ENCODE measurements at regions not wholly inside any gene's neighbourhood (a gene's known extent, or its start where the extent isn't known, plus 50 kb on each side); places are given as distances from the start of the nearest gene placed in this dataset.

DNA sequence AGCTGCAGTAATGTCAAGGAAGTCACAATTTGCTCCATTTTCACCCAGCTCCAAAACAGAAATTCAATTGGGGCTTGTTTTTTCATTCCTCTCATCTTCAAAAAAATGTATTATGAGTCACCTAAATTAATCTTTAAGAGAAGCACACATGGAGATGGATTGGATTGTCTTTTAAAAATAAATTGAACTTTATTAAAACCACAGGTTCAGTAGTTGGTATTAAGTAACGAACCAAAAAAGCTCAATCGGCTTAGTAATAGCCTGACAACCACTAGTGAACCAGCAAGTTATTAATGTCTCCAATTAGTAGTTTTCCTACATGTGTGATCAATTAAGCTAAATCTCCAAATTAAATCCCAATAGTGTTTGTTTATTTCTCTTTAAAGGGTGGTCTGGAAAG, 283.5 kb upstream of the GIMD1 start:
- Histone ChIP-seq H3K9me2 (replicated peaks; ENCODE audit: insufficient read depth, low read length) (no peaks in the 10 kb centered on the region), H3K79me2 (ENCODE audit: low read length) (no peaks in the 10 kb centered on the region), H3K9ac (ENCODE audit: low read length) (no peak overlapping the region), H3K27ac (ENCODE audit: low read length) (no peak overlapping the region), H3K4me2 (ENCODE audit: low read depth, low read length, poor library complexity, severe bottlenecking) (no peak overlapping the region), H3K4me3 (ENCODE audit: low read length) (no peak overlapping the region), H4K20me1 (ENCODE audit: insufficient read depth, low read depth, low read length) (no peaks in the 10 kb centered on the region), H3K4me1 (ENCODE audit: low read length) (no peaks in the 10 kb centered on the region), H3K36me3 (ENCODE audit: insufficient read depth, low read length) (no peaks in the 10 kb centered on the region), H3K27me3 (ENCODE audit: low read length) (no peaks in the 10 kb centered on the region), H2AFZ (ENCODE audit: low read length) (no peak overlapping the region), H3K9me3 (ENCODE audit: low read length) (no peaks in the 10 kb centered on the region)
- DNase-seq: no peak

DNA sequence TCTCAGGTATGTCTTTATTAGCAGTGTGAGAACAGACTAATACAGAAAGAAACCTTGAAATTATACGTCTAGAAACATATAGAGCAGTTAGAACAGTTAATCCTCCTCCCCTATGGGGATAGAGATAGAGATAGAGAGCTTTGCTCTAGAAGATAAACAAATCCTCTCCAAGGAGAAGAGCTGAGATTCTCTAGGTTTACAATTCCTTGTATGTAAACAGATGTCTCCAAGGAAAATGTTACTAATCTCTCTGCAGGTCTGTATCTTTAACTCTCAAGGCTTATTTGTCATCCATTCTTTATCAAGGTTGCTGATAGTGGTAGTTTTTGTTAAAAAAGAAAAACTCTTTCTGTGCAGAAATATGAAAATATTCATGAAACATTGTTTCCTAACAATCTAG, 282.1 kb upstream of the GIMD1 start:
- H3K27ac ChIP-seq (ENCODE audit: low read length): no peak overlapping the region
- H3K9ac ChIP-seq (ENCODE audit: low read length): no peak overlapping the region
- H3K4me2 ChIP-seq (ENCODE audit: low read depth, low read length, poor library complexity, severe bottlenecking): no peak overlapping the region
- H3K79me2 ChIP-seq (ENCODE audit: low read length): no peaks in the 10 kb centered on the region
- no peak overlapping the region for H2AFZ ChIP-seq (ENCODE audit: low read length)
- no peaks in the 10 kb centered on the region for H3K9me3 ChIP-seq (ENCODE audit: low read length)
- H3K36me3 ChIP-seq (ENCODE audit: insufficient read depth, low read length): no peaks in the 10 kb centered on the region
- no peaks in the 10 kb centered on the region for H3K4me1 ChIP-seq (ENCODE audit: low read length)
- no peaks in the 10 kb centered on the region for H3K9me2 ChIP-seq (replicated peaks; ENCODE audit: insufficient read depth, low read length)
- no peaks in the 10 kb centered on the region for H3K27me3 ChIP-seq (ENCODE audit: low read length)
- no peak for DNase-seq
- H3K4me3 ChIP-seq (ENCODE audit: low read length): no peak overlapping the region
- H4K20me1 ChIP-seq (ENCODE audit: insufficient read depth, low read depth, low read length): no peaks in the 10 kb centered on the region

DNA sequence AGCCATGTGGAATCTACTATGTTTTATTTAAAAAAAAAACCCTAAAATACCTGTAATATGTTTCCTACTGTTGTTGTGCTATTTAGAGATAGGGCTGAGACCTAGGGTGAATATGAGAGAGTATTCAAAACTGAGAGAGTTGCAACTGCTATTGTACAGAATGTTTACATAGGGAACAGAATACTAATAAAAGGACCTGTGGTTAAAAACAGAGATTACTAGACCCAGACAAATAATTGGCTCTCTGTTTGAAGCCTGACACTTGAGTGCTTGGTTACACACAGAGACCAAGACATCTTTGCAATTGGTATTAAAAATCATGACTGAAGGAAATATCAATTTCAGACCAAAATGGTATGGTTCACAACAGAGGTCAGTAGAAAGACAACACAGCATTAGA, 278.9 kb upstream of the GIMD1 start:
- Histone ChIP-seq H3K79me2 (ENCODE audit: low read length) (no peaks in the 10 kb centered on the region), H4K20me1 (ENCODE audit: insufficient read depth, low read depth, low read length) (no peaks in the 10 kb centered on the region), H3K9ac (ENCODE audit: low read length) (no peak overlapping the region), H3K9me2 (replicated peaks; ENCODE audit: insufficient read depth, low read length) (no peaks in the 10 kb centered on the region; the same call in 1 of the 2 replicates), H3K27ac (ENCODE audit: low read length) (no peak overlapping the region), H3K27me3 (ENCODE audit: low read length) (no peaks in the 10 kb centered on the region), H3K4me3 (ENCODE audit: low read length) (no peak overlapping the region), H3K9me3 (ENCODE audit: low read length) (no peaks in the 10 kb centered on the region), H3K4me1 (ENCODE audit: low read length) (no peaks in the 10 kb centered on the region), H3K4me2 (ENCODE audit: low read depth, low read length, poor library complexity, severe bottlenecking) (no peak overlapping the region), H3K36me3 (ENCODE audit: insufficient read depth, low read length) (no peaks in the 10 kb centered on the region), H2AFZ (ENCODE audit: low read length) (no peak overlapping the region)
- no peak for DNase-seq

DNA sequence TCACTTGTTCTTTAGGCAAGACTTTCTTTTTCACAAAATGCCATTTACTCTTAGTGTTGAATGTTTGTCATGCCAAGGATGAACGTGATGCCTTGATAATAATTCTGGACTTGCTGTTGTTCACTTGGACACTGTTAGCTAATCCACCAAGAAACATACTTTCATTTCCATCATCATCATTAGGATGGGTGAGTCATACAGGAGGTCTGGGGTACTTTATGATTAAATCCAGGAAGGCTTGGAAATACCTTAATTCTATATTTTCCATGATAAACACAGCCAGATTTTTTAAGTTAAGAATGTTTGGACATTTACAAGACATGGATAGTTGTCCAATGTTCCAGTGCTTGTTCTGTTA, 260.7 kb upstream of the GIMD1 start:
- H3K27me3 ChIP-seq (ENCODE audit: low read length): no peaks in the 10 kb centered on the region
- no peak overlapping the region for H3K9ac ChIP-seq (ENCODE audit: low read length)

DNA sequence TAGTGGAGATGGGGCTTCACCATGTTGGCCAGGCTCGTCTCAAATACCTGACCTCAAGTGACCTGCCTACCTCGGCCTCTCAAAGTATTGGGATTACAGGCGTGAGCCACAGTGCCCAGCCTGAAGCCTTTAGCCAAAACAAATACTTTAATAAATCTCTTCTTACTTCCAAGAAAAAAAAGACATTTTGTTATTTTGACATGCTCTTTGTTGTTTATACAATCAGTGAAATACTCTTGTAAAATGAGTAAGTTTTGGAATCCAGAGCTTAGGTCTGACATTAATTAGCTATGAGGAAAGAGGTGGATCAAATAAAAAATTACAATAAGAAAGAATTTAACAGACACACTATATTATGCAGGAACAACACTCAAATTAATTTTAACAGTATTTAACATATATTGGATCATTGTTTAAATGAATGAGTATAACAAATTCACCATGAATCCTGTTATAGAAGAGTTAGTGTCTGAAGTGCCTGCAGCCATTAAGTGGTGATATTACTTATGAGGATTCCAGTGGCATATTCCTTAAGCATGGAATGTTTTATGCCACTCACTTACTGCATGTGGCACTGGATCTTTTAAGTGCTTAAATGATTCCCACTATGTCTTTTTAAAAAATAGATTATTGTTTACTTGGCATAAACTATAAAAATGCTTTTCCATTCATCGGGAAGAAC, 260.1 kb upstream of the GIMD1 start:
- Histone ChIP-seq H3K9me3 (ENCODE audit: low read length) (no peaks in the 10 kb centered on the region), H4K20me1 (ENCODE audit: insufficient read depth, low read depth, low read length) (no peaks in the 10 kb centered on the region), H3K9ac (ENCODE audit: low read length) (no peak overlapping the region), H3K27ac (ENCODE audit: low read length) (no peak overlapping the region), H3K4me3 (ENCODE audit: low read length) (no peak overlapping the region), H3K4me1 (ENCODE audit: low read length) (no peaks in the 10 kb centered on the region), H3K4me2 (ENCODE audit: low read depth, low read length, poor library complexity, severe bottlenecking) (no peak overlapping the region), H3K36me3 (ENCODE audit: insufficient read depth, low read length) (no peaks in the 10 kb centered on the region), H2AFZ (ENCODE audit: low read length) (no peak overlapping the region), H3K27me3 (ENCODE audit: low read length) (no peaks in the 10 kb centered on the region), H3K79me2 (ENCODE audit: low read length) (no peaks in the 10 kb centered on the region), H3K9me2 (replicated peaks; ENCODE audit: insufficient read depth, low read length) (no peaks in the 10 kb centered on the region)
- DNase-seq: no peak

More for the DNA sequence above, 260.7 kb upstream of the GIMD1 start:
- Histone ChIP-seq H4K20me1 (ENCODE audit: insufficient read depth, low read depth, low read length) (no peaks in the 10 kb centered on the region), H3K9me2 (replicated peaks; ENCODE audit: insufficient read depth, low read length) (no peaks in the 10 kb centered on the region), H3K4me2 (ENCODE audit: low read depth, low read length, poor library complexity, severe bottlenecking) (no peak overlapping the region), H3K9me3 (ENCODE audit: low read length) (no peaks in the 10 kb centered on the region), H3K4me3 (ENCODE audit: low read length) (no peak overlapping the region), H3K4me1 (ENCODE audit: low read length) (no peaks in the 10 kb centered on the region), H3K27ac (ENCODE audit: low read length) (no peak overlapping the region), H2AFZ (ENCODE audit: low read length) (no peak overlapping the region), H3K36me3 (ENCODE audit: insufficient read depth, low read length) (no peaks in the 10 kb centered on the region), H3K79me2 (ENCODE audit: low read length) (no peaks in the 10 kb centered on the region)
- DNase-seq: no peak

- H3K4me1 ChIP-seq (ENCODE audit: low read length): no peaks in the 10 kb centered on the region
Measured at GRCh38 chr4:106627051-106627450, 258.5 kb upstream of the GIMD1 start.

DNA sequence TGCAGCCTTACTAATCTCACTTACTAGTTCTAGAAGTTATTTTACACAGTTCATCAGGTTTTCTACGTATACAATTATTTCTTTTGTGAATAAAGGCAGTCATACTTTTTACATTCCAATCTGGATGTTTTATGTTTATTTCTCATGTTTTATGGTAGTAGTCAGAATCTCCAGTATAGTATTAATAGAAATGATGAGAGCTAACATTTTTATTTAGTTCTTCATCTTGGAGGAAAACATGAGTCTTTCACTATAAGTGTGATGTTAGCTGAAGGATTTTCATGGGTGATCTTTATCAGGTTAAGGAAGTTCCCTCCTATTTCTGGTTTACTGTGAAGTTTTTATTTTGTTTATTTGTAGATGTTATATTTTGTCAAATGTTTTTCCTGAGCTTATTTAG, 256.1 kb upstream of the GIMD1 start:
- DNase-seq: no peak
- Histone ChIP-seq H3K27me3 (ENCODE audit: low read length) (no peaks in the 10 kb centered on the region), H3K9ac (ENCODE audit: low read length) (no peak overlapping the region), H3K36me3 (ENCODE audit: insufficient read depth, low read length) (no peaks in the 10 kb centered on the region), H3K4me3 (ENCODE audit: low read length) (no peak overlapping the region), H4K20me1 (ENCODE audit: insufficient read depth, low read depth, low read length) (no peaks in the 10 kb centered on the region), H3K79me2 (ENCODE audit: low read length) (no peaks in the 10 kb centered on the region), H3K27ac (ENCODE audit: low read length) (no peak overlapping the region), H3K9me3 (ENCODE audit: low read length) (no peaks in the 10 kb centered on the region), H3K4me1 (ENCODE audit: low read length) (no peaks in the 10 kb centered on the region), H2AFZ (ENCODE audit: low read length) (no peak overlapping the region), H3K4me2 (ENCODE audit: low read depth, low read length, poor library complexity, severe bottlenecking) (no peak overlapping the region), H3K9me2 (replicated peaks; ENCODE audit: insufficient read depth, low read length) (no peaks in the 10 kb centered on the region)

More at GRCh38 chr4:106627051-106627450, 258.5 kb upstream of the GIMD1 start:
- H3K9ac ChIP-seq (ENCODE audit: low read length): no peak overlapping the region
- no peaks in the 10 kb centered on the region for H3K9me3 ChIP-seq (ENCODE audit: low read length)
- no peaks in the 10 kb centered on the region for H3K27me3 ChIP-seq (ENCODE audit: low read length)
- H2AFZ ChIP-seq (ENCODE audit: low read length): no peak overlapping the region
- no peaks in the 10 kb centered on the region for H3K9me2 ChIP-seq (replicated peaks; ENCODE audit: insufficient read depth, low read length)
- DNase-seq: no peak
- H3K27ac ChIP-seq (ENCODE audit: low read length): no peak overlapping the region
- H3K36me3 ChIP-seq (ENCODE audit: insufficient read depth, low read length): no peaks in the 10 kb centered on the region
- no peak overlapping the region for H3K4me2 ChIP-seq (ENCODE audit: low read depth, low read length, poor library complexity, severe bottlenecking)
- no peaks in the 10 kb centered on the region for H3K79me2 ChIP-seq (ENCODE audit: low read length)
- no peak overlapping the region for H3K4me3 ChIP-seq (ENCODE audit: low read length)
- no peaks in the 10 kb centered on the region for H4K20me1 ChIP-seq (ENCODE audit: insufficient read depth, low read depth, low read length)

DNA sequence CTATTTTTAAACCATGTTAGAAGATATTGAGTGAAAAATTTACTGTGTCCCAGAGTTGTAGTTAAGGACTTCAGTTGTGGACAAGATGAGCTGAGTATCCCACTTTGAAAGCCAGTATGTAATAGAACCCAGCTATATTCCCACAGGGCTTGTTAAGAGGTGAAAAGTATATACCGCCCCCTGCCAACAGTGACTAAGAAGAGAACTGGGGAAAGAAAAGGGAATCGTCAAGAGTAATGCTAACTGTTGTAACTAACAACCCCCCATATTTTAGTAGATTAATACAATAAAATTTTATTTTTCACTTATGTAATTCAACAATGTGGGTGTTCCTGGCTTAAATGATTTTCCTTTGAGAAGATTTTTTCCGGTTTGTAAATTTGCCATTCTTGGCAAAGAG, 250.4 kb upstream of the GIMD1 start:
- Histone ChIP-seq H3K9me3 (ENCODE audit: low read length) (no peaks in the 10 kb centered on the region), H3K4me2 (ENCODE audit: low read depth, low read length, poor library complexity, severe bottlenecking) (no peak overlapping the region), H3K36me3 (ENCODE audit: insufficient read depth, low read length) (no peaks in the 10 kb centered on the region), H3K9ac (ENCODE audit: low read length) (no peak overlapping the region), H4K20me1 (ENCODE audit: insufficient read depth, low read depth, low read length) (no peaks in the 10 kb centered on the region), H3K4me1 (ENCODE audit: low read length) (no peaks in the 10 kb centered on the region), H3K4me3 (ENCODE audit: low read length) (no peak overlapping the region), H2AFZ (ENCODE audit: low read length) (no peak overlapping the region), H3K27me3 (ENCODE audit: low read length) (no peaks in the 10 kb centered on the region), H3K27ac (ENCODE audit: low read length) (no peak overlapping the region), H3K79me2 (ENCODE audit: low read length) (no peaks in the 10 kb centered on the region), H3K9me2 (replicated peaks; ENCODE audit: insufficient read depth, low read length) (no peaks in the 10 kb centered on the region; the same call in 1 of the 2 replicates)
- no peak for DNase-seq

All from Karpas-422 (cell line).